OCI-LY3 (cell line): ENCODE measurements at regions not wholly inside any gene's neighbourhood (a gene's known extent, or its start where the extent isn't known, plus 50 kb on each side); places are given as distances from the start of the nearest gene placed in this dataset.
"Not testable (repeated sequence)": the region's sequence is repeated elsewhere in the genome, so short reads cannot be mapped to it uniquely, and the experiment has no call there.

Source experiments
- H2AFZ ChIP-seq: fragments of 200-600, 300-600 bp; shearing (Covaris generic); 2 replicates; pipeline ENCODE4 v1.6.0; 2014; ENCODE audit warnings: antibody characterized with exemption, low read depth, low read length
- H3K27ac ChIP-seq: fragments of 200-600, 300-600 bp; sonication (generic); 2 replicates; pipeline ENCODE4 v1.5.1; 2014; ENCODE audit warnings: mild to moderate bottlenecking, low read length, moderate library complexity, mixed read lengths
- H3K27me3 ChIP-seq: fragments of 200-600, 300-600 bp; sonication (generic); 2 replicates; pipeline ENCODE4 v1.6.1; 2014; ENCODE audit warnings: low read depth, low read length, mixed read lengths
- H3K36me3 ChIP-seq: fragments of 200-600, 300-600 bp; sonication (generic); replicated peaks from 2 replicates; pipeline ENCODE3; 2014; ENCODE audit warnings: low read depth, low read length, mixed read lengths
- H3K4me1 ChIP-seq: fragments of 300-600, 200-600 bp; sonication (generic); 2 replicates; pipeline ENCODE4 v1.6.1; 2014; ENCODE audit warnings: low read length, mixed read lengths
- H3K4me2 ChIP-seq: fragments of 200-600, 300-600 bp; sonication (generic); 2 replicates; pipeline ENCODE4 v1.6.1; 2014; ENCODE audit warnings: low read length, mixed read lengths
- H3K4me3 ChIP-seq: fragments of 300-600, 200-600 bp; sonication (generic); 2 replicates; pipeline ENCODE4 v1.5.1; 2014; ENCODE audit warnings: antibody characterized with exemption, mild to moderate bottlenecking, low read length, moderate library complexity
- H3K79me2 ChIP-seq: fragments of 300-600, 200-600 bp; shearing (Covaris generic); 2 replicates; pipeline ENCODE4 v1.6.1; 2014; ENCODE audit warnings: mild to moderate bottlenecking, low read length, mixed read lengths
- H3K9ac ChIP-seq: fragments of 300-600, 200-600 bp; shearing (Covaris generic); 2 replicates; pipeline ENCODE4 v1.6.0; 2014; ENCODE audit warnings: mild to moderate bottlenecking, low read length, moderate library complexity
- H3K9me3 ChIP-seq: fragments of 200-600, 300-600 bp; shearing (Covaris generic); 2 replicates; pipeline ENCODE4 v1.6.1; 2014; ENCODE audit warnings: low read length, mixed read lengths; ENCODE audit not compliant: insufficient read depth
- H4K20me1 ChIP-seq: fragments of 200-600, 300-600 bp; sonication (generic); 2 replicates; pipeline ENCODE4 v1.6.1; 2016; ENCODE audit warnings: low read length, mixed read lengths; ENCODE audit not compliant: insufficient read depth
- EZH2phosphoT487 ChIP-seq: fragments of 200-600 bp; shearing (Covaris generic); IDR thresholded peaks from 2 replicates; pipeline ENCODE4 v1.6.1; 2018; ENCODE audit warnings: antibody characterized with exemption, mixed run types, low read depth
- TF ChIP-seq, protein P1 (sequence below): fragments of 200-600, 300-600 bp; sonication (generic); IDR thresholded peaks from 2 replicates; pipeline ENCODE4 v1.5.1; 2014; ENCODE audit warnings: antibody characterized with exemption, low read length, low read depth

- Histone ChIP-seq H3K9ac (no peak overlapping the region), H3K4me3 (peak overlapping the region; percentile 22; the same call in 1 of the 2 replicates), H3K36me3 (no peaks in the 10 kb centered on the region), H3K4me2 (peak overlapping the region; percentile 58), H3K27ac (no peak overlapping the region), H3K4me1 (peaks cover 22% of the 10 kb centered on the region), H2AFZ (no peak overlapping the region), H4K20me1 (no peaks in the 10 kb centered on the region; the same call in 1 of the 2 replicates), H3K27me3 (peaks cover 58% of the 10 kb centered on the region), H3K9me3 (peaks cover 4% of the 10 kb centered on the region; the same call in 1 of the 2 replicates), H3K79me2 (no peaks in the 10 kb centered on the region)
- TF ChIP-seq, protein P1, sequence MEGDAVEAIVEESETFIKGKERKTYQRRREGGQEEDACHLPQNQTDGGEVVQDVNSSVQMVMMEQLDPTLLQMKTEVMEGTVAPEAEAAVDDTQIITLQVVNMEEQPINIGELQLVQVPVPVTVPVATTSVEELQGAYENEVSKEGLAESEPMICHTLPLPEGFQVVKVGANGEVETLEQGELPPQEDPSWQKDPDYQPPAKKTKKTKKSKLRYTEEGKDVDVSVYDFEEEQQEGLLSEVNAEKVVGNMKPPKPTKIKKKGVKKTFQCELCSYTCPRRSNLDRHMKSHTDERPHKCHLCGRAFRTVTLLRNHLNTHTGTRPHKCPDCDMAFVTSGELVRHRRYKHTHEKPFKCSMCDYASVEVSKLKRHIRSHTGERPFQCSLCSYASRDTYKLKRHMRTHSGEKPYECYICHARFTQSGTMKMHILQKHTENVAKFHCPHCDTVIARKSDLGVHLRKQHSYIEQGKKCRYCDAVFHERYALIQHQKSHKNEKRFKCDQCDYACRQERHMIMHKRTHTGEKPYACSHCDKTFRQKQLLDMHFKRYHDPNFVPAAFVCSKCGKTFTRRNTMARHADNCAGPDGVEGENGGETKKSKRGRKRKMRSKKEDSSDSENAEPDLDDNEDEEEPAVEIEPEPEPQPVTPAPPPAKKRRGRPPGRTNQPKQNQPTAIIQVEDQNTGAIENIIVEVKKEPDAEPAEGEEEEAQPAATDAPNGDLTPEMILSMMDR, result no peak
- TF ChIP-seq EZH2phosphoT487, result peak; percentile 59; the same call in 1 of the 2 replicates
Observed at GRCh38 chr2:144619760-144620159, 99.8 kb upstream of the ZEB2 start.

- H3K27me3 ChIP-seq, result peaks cover 34% of the 10 kb centered on the region
- not testable (repeated sequence) for H3K36me3 ChIP-seq, H3K4me2 ChIP-seq, H4K20me1 ChIP-seq, H3K4me3 ChIP-seq, H3K79me2 ChIP-seq, H3K9ac ChIP-seq, H3K27ac ChIP-seq, H3K9me3 ChIP-seq, H2AFZ ChIP-seq
- peaks cover 22% of the 10 kb centered on the region for H3K4me1 ChIP-seq
Observed at GRCh38 chr2:144617171-144617570, 97.3 kb upstream of the ZEB2 start.

DNA sequence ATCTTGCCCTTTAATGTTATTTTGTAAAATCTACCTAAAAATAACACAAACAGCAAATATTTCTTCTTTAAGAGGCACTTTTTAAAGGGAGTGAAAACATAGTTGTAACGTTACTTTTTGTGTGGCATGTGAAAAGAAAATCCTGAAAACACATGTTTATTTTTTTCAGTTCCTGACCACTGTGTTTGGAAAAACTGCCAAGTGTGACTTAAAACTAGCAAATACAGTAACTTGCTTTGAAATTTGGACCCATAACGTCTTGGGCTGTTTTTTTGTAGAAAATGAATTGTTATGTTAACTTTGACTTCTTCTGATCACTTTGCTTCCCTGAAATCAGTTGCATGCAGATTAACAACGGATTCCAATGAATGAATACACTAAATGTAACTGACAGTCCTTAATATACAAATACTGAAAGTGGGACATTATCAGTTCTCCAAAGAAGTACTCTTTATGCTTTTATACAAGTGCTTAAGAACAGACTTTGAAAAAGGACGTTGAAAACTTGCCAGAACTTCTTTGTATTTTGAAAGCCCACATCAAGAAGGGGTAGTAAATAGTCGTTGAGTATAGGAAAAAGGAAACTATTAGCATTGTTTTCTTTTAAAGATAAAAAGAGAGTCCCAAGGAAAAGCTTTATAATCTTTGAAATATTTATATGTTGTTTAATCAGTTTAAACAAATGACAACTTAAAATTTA, 96.1 kb upstream of the ZEB2 start:
- H4K20me1 ChIP-seq, result no peaks in the 10 kb centered on the region; the same call in 1 of the 2 replicates
- peaks cover 31% of the 10 kb centered on the region for H3K27me3 ChIP-seq
- no peak overlapping the region for H3K27ac ChIP-seq
- H3K9ac ChIP-seq, result no peak overlapping the region
- no peak overlapping the region for H3K4me2 ChIP-seq
- no peak for TF ChIP-seq EZH2phosphoT487
- TF ChIP-seq, protein P1, result no peak
- no peaks in the 10 kb centered on the region for H3K9me3 ChIP-seq
- H3K4me1 ChIP-seq, result peaks cover 18% of the 10 kb centered on the region
- no peaks in the 10 kb centered on the region for H3K36me3 ChIP-seq
- no peak overlapping the region for H2AFZ ChIP-seq
- no peak overlapping the region for H3K4me3 ChIP-seq
- no peaks in the 10 kb centered on the region for H3K79me2 ChIP-seq

DNA sequence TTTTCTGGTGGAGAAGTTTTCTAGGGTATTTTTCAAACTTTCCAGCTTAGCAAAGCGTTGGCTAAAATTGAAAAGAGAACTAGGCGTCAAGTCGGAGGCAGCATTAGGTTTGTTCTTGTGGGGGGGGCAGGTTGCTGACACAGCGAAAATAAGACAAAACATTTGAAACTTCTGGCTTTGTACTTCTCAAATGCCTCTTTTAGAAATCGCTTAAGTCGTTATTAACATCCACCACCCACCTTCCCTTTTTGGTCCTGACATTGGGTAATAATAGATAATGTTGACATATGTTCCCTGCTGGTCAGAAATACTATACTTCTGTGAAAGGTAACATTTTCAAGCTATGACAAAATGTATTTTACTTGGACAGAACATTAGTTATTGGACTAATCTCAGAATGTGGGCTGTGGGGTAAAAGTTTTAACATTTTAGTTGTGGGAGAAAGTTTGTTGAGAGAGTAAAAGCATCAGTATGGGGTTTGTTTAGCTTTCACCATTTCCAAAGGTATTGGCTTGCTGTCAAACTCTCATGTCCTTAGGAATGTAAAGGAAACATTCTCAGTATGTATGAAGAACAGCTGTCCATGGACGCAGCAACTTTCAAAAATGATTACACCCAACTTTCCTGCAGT, 88.1 kb upstream of the ZEB2 start:
- H3K4me2 ChIP-seq, result peak overlapping the region; percentile 61
- peaks cover 53% of the 10 kb centered on the region for H3K4me1 ChIP-seq
- H2AFZ ChIP-seq, result no peak overlapping the region

More for the DNA sequence above, 88.1 kb upstream of the ZEB2 start:
- Histone ChIP-seq H4K20me1 (no peaks in the 10 kb centered on the region), H3K9me3 (peaks cover 7% of the 10 kb centered on the region; the same call in 1 of the 2 replicates), H3K4me3 (peak overlapping the region; percentile 48), H3K36me3 (peaks cover 5% of the 10 kb centered on the region), H3K79me2 (no peaks in the 10 kb centered on the region), H3K9ac (no peak overlapping the region), H3K27me3 (peaks cover 33% of the 10 kb centered on the region), H3K27ac (no peak overlapping the region)
- TF ChIP-seq, protein P1, result no peak
- TF ChIP-seq EZH2phosphoT487, result no peak
